ENCODE measurements at regions not wholly inside any gene's neighbourhood (a gene's known extent, or its start where the extent isn't known, plus 50 kb on each side); places are given as distances from the start of the nearest gene placed in this dataset.

GRCh38 chr3:72437661-72438406 is 410.4 kb downstream of the SHQ1 start:
- no peak for TF ChIP-seq CTCF (IDR thresholded peaks at IDR 0.05)
- no peak for TF ChIP-seq SIN3A (IDR thresholded peaks at IDR 0.05; ENCODE audit: borderline replicate concordance, low read depth, low read length)
- no peak for TF ChIP-seq YY1 (IDR thresholded peaks at IDR 0.05; ENCODE audit: low read depth)
- no peak for TF ChIP-seq RCOR1 (IDR thresholded peaks at IDR 0.05; ENCODE audit: low read length)
- no peak for TF ChIP-seq FOXM1 (IDR thresholded peaks at IDR 0.05; ENCODE audit: low read depth)
- TF ChIP-seq TEAD4 (IDR thresholded peaks at IDR 0.05; ENCODE audit: borderline replicate concordance, insufficient read depth), result no peak
- TF ChIP-seq TAF1 (IDR thresholded peaks at IDR 0.05; ENCODE audit: borderline replicate concordance, low read depth, low read length), result no peak
- TF ChIP-seq EP300 (IDR thresholded peaks at IDR 0.05; ENCODE audit: borderline replicate concordance in 1 of 2, low read depth in 1 of 2, low read length in 1 of 2), result no peak
- no peak for TF ChIP-seq USF2 (IDR thresholded peaks at IDR 0.05; ENCODE audit: borderline replicate concordance, low read depth, low read length)
